ENCODE measurements at regions not wholly inside any gene's neighbourhood (a gene's known extent, or its start where the extent isn't known, plus 50 kb on each side); places are given as distances from the start of the nearest gene placed in this dataset.

DNA sequence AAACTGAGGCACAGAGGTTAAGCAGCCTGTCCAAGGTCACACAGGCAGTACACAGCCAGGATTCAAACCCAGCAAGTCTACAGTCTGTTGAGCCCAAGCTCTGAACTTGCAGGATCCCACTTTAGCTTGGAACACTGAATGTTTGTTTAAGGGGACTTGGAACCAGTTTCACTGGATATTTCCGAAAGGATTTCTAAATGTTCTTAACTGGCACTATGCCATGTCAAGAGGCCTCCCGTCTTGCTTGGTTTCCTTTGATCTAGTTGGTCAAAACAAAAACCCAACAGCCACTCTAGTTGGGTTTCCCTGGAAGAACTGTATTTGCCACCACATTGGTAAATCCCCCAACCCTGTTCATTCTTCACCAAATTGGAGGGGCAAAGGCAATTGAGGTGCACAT lies 317.6 kb upstream of the KAZN start:
- no peak for DNase-seq (ENCODE audit: low read depth, low spot score)
- TF ChIP-seq EZH2 (IDR thresholded peaks at IDR 0.05; ENCODE audit: low read length), result no peak
- TF ChIP-seq, protein P1, sequence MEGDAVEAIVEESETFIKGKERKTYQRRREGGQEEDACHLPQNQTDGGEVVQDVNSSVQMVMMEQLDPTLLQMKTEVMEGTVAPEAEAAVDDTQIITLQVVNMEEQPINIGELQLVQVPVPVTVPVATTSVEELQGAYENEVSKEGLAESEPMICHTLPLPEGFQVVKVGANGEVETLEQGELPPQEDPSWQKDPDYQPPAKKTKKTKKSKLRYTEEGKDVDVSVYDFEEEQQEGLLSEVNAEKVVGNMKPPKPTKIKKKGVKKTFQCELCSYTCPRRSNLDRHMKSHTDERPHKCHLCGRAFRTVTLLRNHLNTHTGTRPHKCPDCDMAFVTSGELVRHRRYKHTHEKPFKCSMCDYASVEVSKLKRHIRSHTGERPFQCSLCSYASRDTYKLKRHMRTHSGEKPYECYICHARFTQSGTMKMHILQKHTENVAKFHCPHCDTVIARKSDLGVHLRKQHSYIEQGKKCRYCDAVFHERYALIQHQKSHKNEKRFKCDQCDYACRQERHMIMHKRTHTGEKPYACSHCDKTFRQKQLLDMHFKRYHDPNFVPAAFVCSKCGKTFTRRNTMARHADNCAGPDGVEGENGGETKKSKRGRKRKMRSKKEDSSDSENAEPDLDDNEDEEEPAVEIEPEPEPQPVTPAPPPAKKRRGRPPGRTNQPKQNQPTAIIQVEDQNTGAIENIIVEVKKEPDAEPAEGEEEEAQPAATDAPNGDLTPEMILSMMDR (optimal IDR thresholded peaks at IDR 0.05 in 1 of 3, IDR thresholded peaks at IDR 0.05 in 1 of 3, conservative IDR thresholded peaks at IDR 0.05 in 1 of 3; ENCODE audit: extremely low read depth in 1 of 3, insufficient read depth in 2 of 3, low read length in 3 of 3), result no peak
- H3K4me3 ChIP-seq (ENCODE audit: control insufficient read depth in 2 of 3, extremely low read depth in 1 of 3, insufficient read depth in 2 of 3, low read depth in 1 of 3, low read length in 3 of 3), result no peak overlapping the region
- H3K4me1 ChIP-seq (ENCODE audit: control insufficient read depth, extremely low read depth, insufficient read depth, low read length), result no peaks in the 10 kb centered on the region
- H3K9ac ChIP-seq (ENCODE audit: control insufficient read depth, extremely low read depth, insufficient read depth, low read length), result no peak overlapping the region
- H4K20me1 ChIP-seq (ENCODE audit: control insufficient read depth, extremely low read depth, insufficient read depth, low read length), result no peaks in the 10 kb centered on the region
- no peak overlapping the region for H2AFZ ChIP-seq (ENCODE audit: control insufficient read depth, low read length)
- no peaks in the 10 kb centered on the region for H3K79me2 ChIP-seq (ENCODE audit: control insufficient read depth, insufficient read depth, low read length)
- no peak overlapping the region for H3K4me2 ChIP-seq (ENCODE audit: control insufficient read depth, extremely low read depth, insufficient read depth, low read depth, low read length)
- no peak for FAIRE-seq
- H3K9me1 ChIP-seq (ENCODE audit: control insufficient read depth, extremely low read depth, insufficient read depth, low read length), result no peaks in the 10 kb centered on the region
- dilution Hi-C loops (cut with MboI; ENCODE audit: extremely low pct_ligation_motif_present, low sequenced_read_pairs), result no loop called here
- no peak overlapping the region for H3K27ac ChIP-seq (ENCODE audit: control insufficient read depth, insufficient read depth, low read length)
- H3K36me3 ChIP-seq (ENCODE audit: control insufficient read depth in 2 of 2, extremely low read depth in 1 of 2, insufficient read depth in 2 of 2, low read length in 2 of 2), result no peaks in the 10 kb centered on the region
- no peaks in the 10 kb centered on the region for H3K9me3 ChIP-seq (ENCODE audit: control insufficient read depth, low read depth, low read length)
- peaks cover 8% of the 10 kb centered on the region for H3K27me3 ChIP-seq (ENCODE audit: control insufficient read depth, extremely low read depth, insufficient read depth, low read length)

DNA sequence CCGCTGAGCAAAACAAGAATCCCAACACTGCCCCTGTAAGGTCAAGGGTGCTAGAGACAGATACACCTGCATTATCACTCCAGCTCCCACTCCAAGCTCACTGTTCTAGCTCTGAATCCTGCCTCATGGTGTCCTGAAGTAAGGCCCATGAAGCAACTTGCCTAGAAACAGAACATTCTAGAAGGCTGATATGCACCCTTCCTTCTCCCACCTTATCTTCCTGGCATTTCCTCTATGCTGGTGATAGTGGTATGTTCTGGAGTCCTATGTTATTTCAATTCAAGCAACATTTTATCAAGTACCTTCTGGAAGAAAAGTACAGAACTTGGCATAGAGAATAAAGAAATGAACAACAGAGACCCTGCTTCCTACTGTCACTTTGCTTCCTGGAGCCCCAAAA lies 317.1 kb upstream of the KAZN start:
- no peak overlapping the region for H2AFZ ChIP-seq (ENCODE audit: control insufficient read depth, low read length)
- no peak overlapping the region for H3K4me3 ChIP-seq (ENCODE audit: control insufficient read depth in 2 of 3, extremely low read depth in 1 of 3, insufficient read depth in 2 of 3, low read depth in 1 of 3, low read length in 3 of 3)
- no peaks in the 10 kb centered on the region for H3K36me3 ChIP-seq (ENCODE audit: control insufficient read depth in 2 of 2, extremely low read depth in 1 of 2, insufficient read depth in 2 of 2, low read length in 2 of 2)
- H3K79me2 ChIP-seq (ENCODE audit: control insufficient read depth, insufficient read depth, low read length), result no peaks in the 10 kb centered on the region
- H3K9ac ChIP-seq (ENCODE audit: control insufficient read depth, extremely low read depth, insufficient read depth, low read length), result no peak overlapping the region
- H3K27ac ChIP-seq (ENCODE audit: control insufficient read depth, insufficient read depth, low read length), result no peak overlapping the region
- FAIRE-seq (no peak), DNase-seq (ENCODE audit: low read depth, low spot score) (no peak)
- H3K9me1 ChIP-seq (ENCODE audit: control insufficient read depth, extremely low read depth, insufficient read depth, low read length), result no peaks in the 10 kb centered on the region
- peaks cover 8% of the 10 kb centered on the region for H3K27me3 ChIP-seq (ENCODE audit: control insufficient read depth, extremely low read depth, insufficient read depth, low read length)
- H3K4me1 ChIP-seq (ENCODE audit: control insufficient read depth, extremely low read depth, insufficient read depth, low read length), result no peaks in the 10 kb centered on the region
- no peak for TF ChIP-seq EZH2 (IDR thresholded peaks at IDR 0.05; ENCODE audit: low read length)
- TF ChIP-seq, protein P1 (optimal IDR thresholded peaks at IDR 0.05 in 1 of 3, IDR thresholded peaks at IDR 0.05 in 1 of 3, conservative IDR thresholded peaks at IDR 0.05 in 1 of 3; ENCODE audit: extremely low read depth in 1 of 3, insufficient read depth in 2 of 3, low read length in 3 of 3), result no peak
- dilution Hi-C loops (cut with MboI; ENCODE audit: extremely low pct_ligation_motif_present, low sequenced_read_pairs), result no loop called here
- no peaks in the 10 kb centered on the region for H4K20me1 ChIP-seq (ENCODE audit: control insufficient read depth, extremely low read depth, insufficient read depth, low read length)
- no peak overlapping the region for H3K4me2 ChIP-seq (ENCODE audit: control insufficient read depth, extremely low read depth, insufficient read depth, low read depth, low read length)
- H3K9me3 ChIP-seq (ENCODE audit: control insufficient read depth, low read depth, low read length), result no peaks in the 10 kb centered on the region
